ENCODE measurements at regions not wholly inside any gene's neighbourhood (a gene's known extent, or its start where the extent isn't known, plus 50 kb on each side); places are given as distances from the start of the nearest gene placed in this dataset.

GRCh38 chr11:106187860-106188456, 110.5 kb downstream of the AASDHPPT start:
- DNase-seq (no peak), ATAC-seq (no peak)
- Mint-ChIP-seq H3K4me3 (no peak overlapping the region), H3K4me1 (no peaks in the 10 kb centered on the region), H3K9me3 (no peaks in the 10 kb centered on the region), H3K27me3 (no peaks in the 10 kb centered on the region), H3K27ac (no peak overlapping the region)

GRCh38 chr11:106193956-106194355, 116.5 kb downstream of the AASDHPPT start:
- Mint-ChIP-seq H3K4me1 (no peaks in the 10 kb centered on the region), H3K9me3 (no peaks in the 10 kb centered on the region), H3K27ac (no peak overlapping the region), H3K27me3 (no peaks in the 10 kb centered on the region), H3K4me3 (no peak overlapping the region)
- DNase-seq (no peak), ATAC-seq (no peak)

GRCh38 chr11:106197438-106197837, 120.0 kb downstream of the AASDHPPT start:
- Mint-ChIP-seq H3K4me1 (no peaks in the 10 kb centered on the region), H3K9me3 (no peaks in the 10 kb centered on the region), H3K4me3 (no peak overlapping the region), H3K27me3 (no peaks in the 10 kb centered on the region), H3K27ac (no peak overlapping the region)
- ATAC-seq (no peak), DNase-seq (no peak)

GRCh38 chr11:106202935-106203620, 125.6 kb downstream of the AASDHPPT start:
- Mint-ChIP-seq H3K27ac (no peak overlapping the region), H3K9me3 (no peaks in the 10 kb centered on the region), H3K27me3 (no peaks in the 10 kb centered on the region), H3K4me3 (no peak overlapping the region), H3K4me1 (no peaks in the 10 kb centered on the region)
- no peak for ATAC-seq
- DNase-seq: no peak

- Mint-ChIP-seq H3K27me3 (peaks cover 9% of the 10 kb centered on the region), H3K4me3 (no peak overlapping the region), H3K4me1 (no peaks in the 10 kb centered on the region), H3K9me3 (no peaks in the 10 kb centered on the region), H3K27ac (no peak overlapping the region)
- DNase-seq: no peak
- no peak for ATAC-seq
These were observed 131.3 kb downstream of the AASDHPPT start for GRCh38 chr11:106208760-106209159.

- peaks cover 9% of the 10 kb centered on the region for H3K27me3 Mint-ChIP-seq
- ATAC-seq (no peak), DNase-seq (no peak)
- no peak overlapping the region for H3K27ac Mint-ChIP-seq
- no peak overlapping the region for H3K4me3 Mint-ChIP-seq
- no peaks in the 10 kb centered on the region for H3K9me3 Mint-ChIP-seq
- no peaks in the 10 kb centered on the region for H3K4me1 Mint-ChIP-seq
These were observed 134.6 kb downstream of the AASDHPPT start for GRCh38 chr11:106212081-106212480.

GRCh38 chr11:106216281-106216680, 138.8 kb downstream of the AASDHPPT start:
- no peak overlapping the region for H3K4me3 Mint-ChIP-seq
- H3K4me1 Mint-ChIP-seq: no peaks in the 10 kb centered on the region
- no peaks in the 10 kb centered on the region for H3K9me3 Mint-ChIP-seq
- ATAC-seq (no peak), DNase-seq (no peak)
- peaks cover 9% of the 10 kb centered on the region for H3K27me3 Mint-ChIP-seq
- H3K27ac Mint-ChIP-seq: no peak overlapping the region

- no peak for ATAC-seq
- H3K9me3 Mint-ChIP-seq: peaks cover 6 to 9% of the 10 kb centered on the region in 2 donors
These were observed 140.0 kb downstream of the AASDHPPT start for GRCh38 chr11:106217456-106217855.

GRCh38 chr11:106218106-106218505, 140.6 kb downstream of the AASDHPPT start:
- H3K27me3 Mint-ChIP-seq: no peaks in the 10 kb centered on the region
- no peak for DNase-seq
- no peak overlapping the region for H3K4me3 Mint-ChIP-seq
- peaks cover 9 to 13% of the 10 kb centered on the region in 2 donors for H3K9me3 Mint-ChIP-seq
- no peaks in the 10 kb centered on the region for H3K4me1 Mint-ChIP-seq
- ATAC-seq: no peak
- no peak overlapping the region for H3K27ac Mint-ChIP-seq

More at GRCh38 chr11:106217456-106217855, 140.0 kb downstream of the AASDHPPT start:
- Mint-ChIP-seq H3K27me3 (peaks cover 2% of the 10 kb centered on the region), H3K4me1 (no peaks in the 10 kb centered on the region), H3K27ac (no peak overlapping the region), H3K4me3 (no peak overlapping the region)
- no peak for DNase-seq

- Mint-ChIP-seq H3K4me3 (no peak overlapping the region), H3K27me3 (no peaks in the 10 kb centered on the region), H3K27ac (no peak overlapping the region), H3K4me1 (no peaks in the 10 kb centered on the region), H3K9me3 (peaks cover 9 to 26% of the 10 kb centered on the region in 2 donors)
- ATAC-seq: no peak
- no peak for DNase-seq
These were observed 145.2 kb downstream of the AASDHPPT start for GRCh38 chr11:106222626-106223025.

- H3K27ac Mint-ChIP-seq: no peak overlapping the region
- peaks cover 18 to 41% of the 10 kb centered on the region in 2 donors for H3K9me3 Mint-ChIP-seq
- H3K4me3 Mint-ChIP-seq: no peak overlapping the region
These were observed 146.7 kb downstream of the AASDHPPT start for GRCh38 chr11:106224172-106224571.

GRCh38 chr11:106228996-106229395, 151.5 kb downstream of the AASDHPPT start:
- ATAC-seq (no peak), DNase-seq (no peak)
- Mint-ChIP-seq H3K9me3 (peaks cover 12 to 32% of the 10 kb centered on the region in 2 donors), H3K4me1 (no peaks in the 10 kb centered on the region), H3K27ac (no peak overlapping the region), H3K27me3 (no peaks in the 10 kb centered on the region), H3K4me3 (no peak overlapping the region)

More at GRCh38 chr11:106224172-106224571, 146.7 kb downstream of the AASDHPPT start:
- ATAC-seq (no peak), DNase-seq (no peak)
- H3K4me1 Mint-ChIP-seq: no peaks in the 10 kb centered on the region
- no peaks in the 10 kb centered on the region for H3K27me3 Mint-ChIP-seq

GRCh38 chr11:106231591-106231990, 154.1 kb downstream of the AASDHPPT start:
- DNase-seq (no peak), ATAC-seq (no peak)
- Mint-ChIP-seq H3K27ac (no peak overlapping the region), H3K9me3 (peaks cover 12 to 28% of the 10 kb centered on the region in 2 donors), H3K4me1 (no peaks in the 10 kb centered on the region), H3K4me3 (no peak overlapping the region), H3K27me3 (no peaks in the 10 kb centered on the region)

- DNase-seq (no peak), ATAC-seq (no peak)
- Mint-ChIP-seq H3K27ac (no peak overlapping the region), H3K9me3 (peaks cover 10 to 22% of the 10 kb centered on the region in 2 donors), H3K4me3 (no peak overlapping the region), H3K4me1 (no peaks in the 10 kb centered on the region), H3K27me3 (no peaks in the 10 kb centered on the region)
These were observed 155.7 kb downstream of the AASDHPPT start for GRCh38 chr11:106233191-106233590.

- Mint-ChIP-seq H3K27ac (no peak overlapping the region), H3K4me3 (no peak overlapping the region), H3K9me3 (peaks cover 3 to 11% of the 10 kb centered on the region in 2 donors), H3K27me3 (no peaks in the 10 kb centered on the region), H3K4me1 (no peaks in the 10 kb centered on the region)
- DNase-seq: no peak
- no peak for ATAC-seq
These were observed 157.3 kb downstream of the AASDHPPT start for GRCh38 chr11:106234794-106235193.

- DNase-seq: no peak
- ATAC-seq: no peak
- Mint-ChIP-seq H3K9me3 (peaks cover 0 to 4% of the 10 kb centered on the region in 2 donors), H3K27me3 (no peaks in the 10 kb centered on the region), H3K4me1 (no peaks in the 10 kb centered on the region), H3K27ac (no peak overlapping the region), H3K4me3 (no peak overlapping the region)
These were observed 158.8 kb downstream of the AASDHPPT start for GRCh38 chr11:106236295-106236694.
